ENCODE measurements at regions not wholly inside any gene's neighbourhood (a gene's known extent, or its start where the extent isn't known, plus 50 kb on each side); places are given as distances from the start of the nearest gene placed in this dataset.

GRCh38 chr10:30778769-30779168 is 149.2 kb upstream of the LYZL2 start:
- TF ChIP-seq, protein P1, sequence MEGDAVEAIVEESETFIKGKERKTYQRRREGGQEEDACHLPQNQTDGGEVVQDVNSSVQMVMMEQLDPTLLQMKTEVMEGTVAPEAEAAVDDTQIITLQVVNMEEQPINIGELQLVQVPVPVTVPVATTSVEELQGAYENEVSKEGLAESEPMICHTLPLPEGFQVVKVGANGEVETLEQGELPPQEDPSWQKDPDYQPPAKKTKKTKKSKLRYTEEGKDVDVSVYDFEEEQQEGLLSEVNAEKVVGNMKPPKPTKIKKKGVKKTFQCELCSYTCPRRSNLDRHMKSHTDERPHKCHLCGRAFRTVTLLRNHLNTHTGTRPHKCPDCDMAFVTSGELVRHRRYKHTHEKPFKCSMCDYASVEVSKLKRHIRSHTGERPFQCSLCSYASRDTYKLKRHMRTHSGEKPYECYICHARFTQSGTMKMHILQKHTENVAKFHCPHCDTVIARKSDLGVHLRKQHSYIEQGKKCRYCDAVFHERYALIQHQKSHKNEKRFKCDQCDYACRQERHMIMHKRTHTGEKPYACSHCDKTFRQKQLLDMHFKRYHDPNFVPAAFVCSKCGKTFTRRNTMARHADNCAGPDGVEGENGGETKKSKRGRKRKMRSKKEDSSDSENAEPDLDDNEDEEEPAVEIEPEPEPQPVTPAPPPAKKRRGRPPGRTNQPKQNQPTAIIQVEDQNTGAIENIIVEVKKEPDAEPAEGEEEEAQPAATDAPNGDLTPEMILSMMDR (IDR thresholded peaks at IDR 0.05) = no peak
- TF ChIP-seq POLR2A (IDR thresholded peaks at IDR 0.05) = no peak
